Large intestine (tissue), 3 donors: ENCODE measurements at regions not wholly inside any gene's neighbourhood (a gene's known extent, or its start where the extent isn't known, plus 50 kb on each side); places are given as distances from the start of the nearest gene placed in this dataset.

Experiments used
- DNase-seq, 2 donors: peaks; one replicate each; pipeline versions ENCODE4 v3.0.0 to v3.0.0-alpha.2; 2013
- H3K27ac ChIP-seq: one replicate; pipeline ENCODE4 v1.5.1; 2013; ENCODE audit warnings: low read length
- H3K27me3 ChIP-seq: 2 replicates; pipeline ENCODE4 v1.6.1; 2013; ENCODE audit warnings: low read length; ENCODE audit not compliant: control insufficient read depth, insufficient read depth
- H3K36me3 ChIP-seq: 2 replicates; pipeline ENCODE4 v1.6.1; 2013; ENCODE audit warnings: low read length; ENCODE audit not compliant: control insufficient read depth, insufficient read depth
- H3K4me1 ChIP-seq: one replicate; pipeline ENCODE4 v1.6.1; 2013; ENCODE audit warnings: low read length; ENCODE audit not compliant: control insufficient read depth, insufficient read depth
- H3K4me3 ChIP-seq: one replicate; pipeline ENCODE4 v1.5.1; 2013; ENCODE audit warnings: low read length
- H3K9me3 ChIP-seq: one replicate; pipeline ENCODE4 v1.6.1; 2013; ENCODE audit warnings: mild to moderate bottlenecking, low read depth, low read length, moderate library complexity; ENCODE audit not compliant: control insufficient read depth
- WGBS: methylation state at CpG from one replicate; pipeline ENCODE4 v1.1.5; 2013; ENCODE audit warnings: low lambda C conversion rate; ENCODE audit not compliant: insufficient coverage; 5-methylcytosine and 5-hydroxymethylcytosine counted together

- H3K36me3 ChIP-seq: no peaks in the 10 kb centered on the region
- no peaks in the 10 kb centered on the region for H3K9me3 ChIP-seq
- H3K4me3 ChIP-seq: no peak overlapping the region
- H3K27me3 ChIP-seq: peaks cover 8% of the 10 kb centered on the region
- no peaks in the 10 kb centered on the region for H3K4me1 ChIP-seq
- no CpG with 5 or more reads among the region's 6 CpGs for WGBS
- no peak overlapping the region for H3K27ac ChIP-seq
- no peak for DNase-seq
Observed at GRCh38 chr1:18548643-18549042, 67.9 kb downstream of the KLHDC7A start.

- H3K36me3 ChIP-seq: no peaks in the 10 kb centered on the region
- no peak overlapping the region for H3K4me3 ChIP-seq
- H3K9me3 ChIP-seq: no peaks in the 10 kb centered on the region
- no peak overlapping the region for H3K27ac ChIP-seq
- H3K27me3 ChIP-seq: peaks cover 7% of the 10 kb centered on the region
- no peaks in the 10 kb centered on the region for H3K4me1 ChIP-seq
- DNase-seq: no peak
- no CpG with 5 or more reads among the region's 10 CpGs for WGBS
Observed at GRCh38 chr1:18549106-18549505, 68.4 kb downstream of the KLHDC7A start.

- DNase-seq: no peak
- H3K9me3 ChIP-seq: no peaks in the 10 kb centered on the region
- H3K36me3 ChIP-seq: no peaks in the 10 kb centered on the region
- peaks cover 7% of the 10 kb centered on the region for H3K27me3 ChIP-seq
- H3K4me3 ChIP-seq: no peak overlapping the region
- WGBS: no CpG with 5 or more reads among the region's 4 CpGs
- no peaks in the 10 kb centered on the region for H3K4me1 ChIP-seq
- H3K27ac ChIP-seq: no peak overlapping the region
Observed at GRCh38 chr1:18549906-18550305, 69.2 kb downstream of the KLHDC7A start.

- WGBS: no CpG with 5 or more reads among the region's 9 CpGs
- no peaks in the 10 kb centered on the region for H3K4me1 ChIP-seq
- no peak overlapping the region for H3K27ac ChIP-seq
- DNase-seq: no peak
- H3K9me3 ChIP-seq: no peaks in the 10 kb centered on the region
- H3K36me3 ChIP-seq: no peaks in the 10 kb centered on the region
- no peak overlapping the region for H3K4me3 ChIP-seq
- peaks cover 19% of the 10 kb centered on the region for H3K27me3 ChIP-seq
Observed at GRCh38 chr1:18552631-18553030, 71.9 kb downstream of the KLHDC7A start.

GRCh38 chr1:18553388-18553787 lies 72.7 kb downstream of the KLHDC7A start:
- no peaks in the 10 kb centered on the region for H3K4me1 ChIP-seq
- H3K36me3 ChIP-seq: no peaks in the 10 kb centered on the region
- no peaks in the 10 kb centered on the region for H3K9me3 ChIP-seq
- DNase-seq: no peak
- no peak overlapping the region for H3K27ac ChIP-seq
- no peak overlapping the region for H3K4me3 ChIP-seq
- H3K27me3 ChIP-seq: peaks cover 26% of the 10 kb centered on the region
- no CpG with 5 or more reads among the region's 11 CpGs for WGBS

- Histone ChIP-seq H3K4me1 (no peaks in the 10 kb centered on the region), H3K27me3 (peaks cover 28% of the 10 kb centered on the region), H3K27ac (no peak overlapping the region), H3K4me3 (no peak overlapping the region), H3K9me3 (no peaks in the 10 kb centered on the region), H3K36me3 (no peaks in the 10 kb centered on the region)
- DNase-seq: no peak
- no CpG with 5 or more reads among the region's 5 CpGs for WGBS
Observed at GRCh38 chr1:18554099-18554498, 73.4 kb downstream of the KLHDC7A start.

- Histone ChIP-seq H3K4me1 (no peaks in the 10 kb centered on the region), H3K4me3 (no peak overlapping the region), H3K36me3 (no peaks in the 10 kb centered on the region), H3K9me3 (no peaks in the 10 kb centered on the region), H3K27me3 (peaks cover 31% of the 10 kb centered on the region), H3K27ac (no peak overlapping the region)
- WGBS: 87% methylated on average over 3 of the region's 7 CpGs
- no peak for DNase-seq
Observed at GRCh38 chr1:18554597-18554996, 73.9 kb downstream of the KLHDC7A start.

- peaks cover 35% of the 10 kb centered on the region for H3K27me3 ChIP-seq
Observed at GRCh38 chr1:18555036-18555435, 74.3 kb downstream of the KLHDC7A start.

GRCh38 chr1:18556364-18556763 lies 74.3 kb upstream of the PAX7 start:
- Histone ChIP-seq H3K27ac (no peak overlapping the region), H3K27me3 (peaks cover 43% of the 10 kb centered on the region), H3K4me1 (no peaks in the 10 kb centered on the region), H3K4me3 (no peak overlapping the region), H3K9me3 (no peaks in the 10 kb centered on the region), H3K36me3 (no peaks in the 10 kb centered on the region)
- DNase-seq: no peak
- 86% methylated on average over 1 of the region's 4 CpGs for whole genome bisulfite sequencing

More at GRCh38 chr1:18555036-18555435, 74.3 kb downstream of the KLHDC7A start:
- WGBS: no CpG with 5 or more reads among the region's 5 CpGs
- Histone ChIP-seq H3K9me3 (no peaks in the 10 kb centered on the region), H3K4me3 (no peak overlapping the region), H3K27ac (no peak overlapping the region), H3K4me1 (no peaks in the 10 kb centered on the region), H3K36me3 (no peaks in the 10 kb centered on the region)
- DNase-seq: no peak

GRCh38 chr1:18557621-18558465 lies 72.8 kb upstream of the PAX7 start:
- Histone ChIP-seq H3K9me3 (no peaks in the 10 kb centered on the region), H3K27ac (no peak overlapping the region), H3K27me3 (peaks cover 50% of the 10 kb centered on the region), H3K36me3 (no peaks in the 10 kb centered on the region), H3K4me1 (no peaks in the 10 kb centered on the region), H3K4me3 (no peak overlapping the region)
- WGBS: 17% methylated on average over 1 of the region's 29 CpGs
- DNase-seq: no peak

- H3K27me3 ChIP-seq: peaks cover 50% of the 10 kb centered on the region
Observed at GRCh38 chr1:18560692-18561091, 70.0 kb upstream of the PAX7 start.

More at GRCh38 chr1:18560692-18561091, 70.0 kb upstream of the PAX7 start:
- Histone ChIP-seq H3K4me3 (no peak overlapping the region), H3K36me3 (no peaks in the 10 kb centered on the region), H3K27ac (no peak overlapping the region), H3K4me1 (no peaks in the 10 kb centered on the region), H3K9me3 (no peaks in the 10 kb centered on the region)
- WGBS: no CpG with 5 or more reads among the region's 5 CpGs
- no peak for DNase-seq
